ENCODE measurements at regions not wholly inside any gene's neighbourhood (a gene's known extent, or its start where the extent isn't known, plus 50 kb on each side); places are given as distances from the start of the nearest gene placed in this dataset.

- TF ChIP-seq, protein P1, sequence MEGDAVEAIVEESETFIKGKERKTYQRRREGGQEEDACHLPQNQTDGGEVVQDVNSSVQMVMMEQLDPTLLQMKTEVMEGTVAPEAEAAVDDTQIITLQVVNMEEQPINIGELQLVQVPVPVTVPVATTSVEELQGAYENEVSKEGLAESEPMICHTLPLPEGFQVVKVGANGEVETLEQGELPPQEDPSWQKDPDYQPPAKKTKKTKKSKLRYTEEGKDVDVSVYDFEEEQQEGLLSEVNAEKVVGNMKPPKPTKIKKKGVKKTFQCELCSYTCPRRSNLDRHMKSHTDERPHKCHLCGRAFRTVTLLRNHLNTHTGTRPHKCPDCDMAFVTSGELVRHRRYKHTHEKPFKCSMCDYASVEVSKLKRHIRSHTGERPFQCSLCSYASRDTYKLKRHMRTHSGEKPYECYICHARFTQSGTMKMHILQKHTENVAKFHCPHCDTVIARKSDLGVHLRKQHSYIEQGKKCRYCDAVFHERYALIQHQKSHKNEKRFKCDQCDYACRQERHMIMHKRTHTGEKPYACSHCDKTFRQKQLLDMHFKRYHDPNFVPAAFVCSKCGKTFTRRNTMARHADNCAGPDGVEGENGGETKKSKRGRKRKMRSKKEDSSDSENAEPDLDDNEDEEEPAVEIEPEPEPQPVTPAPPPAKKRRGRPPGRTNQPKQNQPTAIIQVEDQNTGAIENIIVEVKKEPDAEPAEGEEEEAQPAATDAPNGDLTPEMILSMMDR (conservative IDR thresholded peaks at IDR 0.05 in 1 of 2, IDR thresholded peaks at IDR 0.05 in 1 of 2; ENCODE audit: extremely low read depth in 1 of 2, insufficient read depth in 1 of 2, low read depth in 1 of 2, low read length in 2 of 2): no peak
- TF ChIP-seq EZH2 (IDR thresholded peaks at IDR 0.05; ENCODE audit: borderline replicate concordance, low read length): no peak
These were observed 342.1 kb upstream of the FAT1 start for GRCh38 chr4:187065806-187066205.

All from mammary epithelial cell (primary cell).